Ishikawa (cell line): ENCODE measurements at regions not wholly inside any gene's neighbourhood (a gene's known extent, or its start where the extent isn't known, plus 50 kb on each side); places are given as distances from the start of the nearest gene placed in this dataset.

Experiments
- CEBPB ChIP-seq: IDR thresholded peaks from 2 replicates; pipeline ENCODE4 v1.6.1; 2012
- CREB1 ChIP-seq: IDR thresholded peaks from 2 replicates; pipeline ENCODE4 v1.6.1; 2012; ENCODE audit warnings: low read depth
- EGR1 ChIP-seq: IDR thresholded peaks from 2 replicates; pipeline ENCODE4 v1.6.1; 2012
- EP300 ChIP-seq: IDR thresholded peaks from 2 replicates; pipeline ENCODE4 v1.6.1; 2012; ENCODE audit warnings: borderline replicate concordance
- FOXM1 ChIP-seq: IDR thresholded peaks from 2 replicates; pipeline ENCODE4 v1.6.1; 2012; ENCODE audit warnings: low read depth, borderline replicate concordance
- NFIC ChIP-seq: IDR thresholded peaks from 2 replicates; pipeline ENCODE4 v1.6.1; 2012
- RAD21 ChIP-seq: IDR thresholded peaks from 2 replicates; pipeline ENCODE4 v1.6.1; 2012; ENCODE audit warnings: low read depth
- REST ChIP-seq: IDR thresholded peaks from 2 replicates; pipeline ENCODE4 v1.6.1; 2012; ENCODE audit warnings: low read depth, mild to moderate bottlenecking
- TCF12 ChIP-seq: IDR thresholded peaks from 2 replicates; pipeline ENCODE4 v1.6.1; 2012; ENCODE audit warnings: low read depth
- USF1 ChIP-seq: IDR thresholded peaks from 2 replicates; pipeline ENCODE4 v1.6.1; 2012
- YY1 ChIP-seq: IDR thresholded peaks from 2 replicates; pipeline ENCODE4 v1.6.1; 2012; ENCODE audit warnings: low read depth
- TF ChIP-seq, protein P1 (sequence below): IDR thresholded peaks from 2 replicates; pipeline ENCODE4 v1.6.1; 2012

DNA sequence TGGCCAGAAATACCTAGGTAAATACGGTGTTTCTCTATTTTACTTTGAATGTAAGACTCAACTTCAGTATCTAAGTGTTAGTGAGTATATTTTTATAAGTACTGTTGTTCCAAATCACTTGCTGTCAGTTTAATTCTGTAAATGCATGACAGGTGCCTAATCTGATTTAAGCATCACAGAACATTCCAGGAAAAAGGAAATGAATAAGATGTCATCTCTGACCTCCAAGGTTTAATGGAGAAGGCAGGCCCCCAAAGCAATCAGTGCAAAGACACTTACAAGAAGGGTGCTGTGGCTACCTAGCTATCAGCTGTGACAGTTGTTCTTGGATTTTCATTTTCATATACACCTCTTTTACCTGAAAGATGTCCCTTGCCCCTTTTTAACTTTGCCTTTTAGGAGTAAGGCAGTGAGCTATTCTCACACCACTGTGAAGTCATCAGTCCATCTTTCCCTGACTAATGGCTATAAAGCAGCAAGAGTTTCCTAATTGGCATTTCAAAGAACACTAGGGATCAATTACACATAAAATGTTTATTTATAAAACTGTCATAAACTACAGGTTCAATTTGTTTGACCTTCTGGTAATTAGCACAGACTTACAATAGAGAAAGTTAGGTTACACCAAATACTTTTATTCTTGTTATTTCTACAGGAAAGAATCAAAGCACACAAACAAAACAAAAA is 427.6 kb downstream of the SPRY2 start:
- TF ChIP-seq CREB1 (no peak), RAD21 (no peak), REST (no peak), FOXM1 (no peak), TCF12 (no peak), NFIC (no peak), EP300 (no peak), EGR1 (no peak), CEBPB (no peak), YY1 (no peak), USF1 (no peak)
- TF ChIP-seq, protein P1, sequence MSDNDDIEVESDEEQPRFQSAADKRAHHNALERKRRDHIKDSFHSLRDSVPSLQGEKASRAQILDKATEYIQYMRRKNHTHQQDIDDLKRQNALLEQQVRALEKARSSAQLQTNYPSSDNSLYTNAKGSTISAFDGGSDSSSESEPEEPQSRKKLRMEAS, result no peak
